C4-2B (cell line): ENCODE measurements at regions not wholly inside any gene's neighbourhood (a gene's known extent, or its start where the extent isn't known, plus 50 kb on each side); places are given as distances from the start of the nearest gene placed in this dataset.

Experiments used
- CTCF ChIP-seq: fragments of 450-650 bp; conservative IDR thresholded peaks from 2 replicates; pipeline ENCODE4 v1.5.1; 2017; ENCODE audit warnings: mild to moderate bottlenecking
- ZFX ChIP-seq: fragments of 450-650 bp; IDR thresholded peaks from 2 replicates; pipeline ENCODE4 v1.6.1; 2017

- TF ChIP-seq CTCF = no peak
- no peak for TF ChIP-seq ZFX
Measured at GRCh38 chr4:13992975-13993520, 365.5 kb upstream of the BOD1L1 start.
